K562 (cell line): ENCODE measurements at regions not wholly inside any gene's neighbourhood (a gene's known extent, or its start where the extent isn't known, plus 50 kb on each side); places are given as distances from the start of the nearest gene placed in this dataset.

Source experiments
- ATAC-seq: fragments of 200-7000 bp; cut with Tn5 transposase; 3 replicates; pipeline ENCODE4 v1.9.1; 2020; ENCODE audit warnings: moderate library complexity
- BruUV-seq: library from RNA; stranded (reverse); fragments of 400-500 nt; replicated peaks from 2 replicates; lab custom pipeline; 2021; lab: Mats Ljungman, UMichigan
- CTCF ChIA-PET: fragments of 300-600 bp; formaldehyde crosslinking; extraction: SDS; loops from one replicate; lab custom pipeline; 2021; ENCODE audit warnings: low intra/inter-chr PET ratio; lab: Yijun Ruan, JAX
- POLR2A ChIA-PET: fragments of 300-600, 350-650 bp; sonication (Branson Sonifier 250); formaldehyde crosslinking; extraction: SDS; loops from one replicate; lab custom pipeline; 2021; ENCODE audit warnings: antibody characterized with exemption, inconsistent platforms; lab: Yijun Ruan, JAX
- DNase-seq, 4 experiments: peaks; one replicate each; pipeline versions ENCODE4 v3.0.0 to v3.0.0-alpha.2; 2011 to 2018; ENCODE audit warnings: low spot score in 3 of 4, mixed read lengths in 3 of 4; ENCODE audit errors: extremely low read depth in 1 of 4
- FAIRE-seq: peaks from 2 replicates; lab custom pipeline; 2011; peaks lifted over from hg19 to GRCh38; lab: Jason Lieb, UNC
- H2AFZ ChIP-seq: 2 replicates; pipeline ENCODE4 v1.6.0; 2011; ENCODE audit warnings: low read depth, low read length, control low read depth, inconsistent platforms
- H3K27ac ChIP-seq: fragments of 200-600 bp; 3 replicates; pipeline ENCODE4 v1.8.0; 2011; ENCODE audit warnings: low read depth, mild to moderate bottlenecking, control low read depth, inconsistent platforms, low read length, moderate library complexity, mixed read lengths; ENCODE audit errors: extremely low read depth
- H3K27me3 ChIP-seq, 2 experiments: fragments of 300-600 bp in 1 of 2; 2 replicates in 1 of 2; 3 replicates in 1 of 2; pipeline versions ENCODE4 v1.6.0 to v1.8.0; 2011; ENCODE audit warnings: inconsistent platforms in 2 of 2, low read length in 2 of 2, mild to moderate bottlenecking in 1 of 2, mixed read lengths in 1 of 2, moderate library complexity in 1 of 2; ENCODE audit not compliant: control insufficient read depth in 2 of 2, insufficient read depth in 2 of 2
- H3K36me3 ChIP-seq: fragments of 300-600 bp; 3 replicates; pipeline ENCODE4 v1.8.0; 2011; ENCODE audit warnings: mild to moderate bottlenecking, low read length, inconsistent platforms; ENCODE audit not compliant: control insufficient read depth, insufficient read depth
- H3K4me1 ChIP-seq, 2 experiments: fragments of 200-600 bp in 1 of 2; replicated peaks in 1 of 2; 2 replicates in 1 of 2; 3 replicates in 1 of 2; pipeline versions ENCODE4 v1.5.1 to v1.8.0; 2011; ENCODE audit warnings: inconsistent platforms in 2 of 2, low read length in 2 of 2, mild to moderate bottlenecking in 1 of 2, mixed read lengths in 1 of 2, moderate library complexity in 1 of 2; ENCODE audit not compliant: control insufficient read depth in 2 of 2, insufficient read depth in 2 of 2
- H3K4me2 ChIP-seq: 2 replicates; pipeline ENCODE4 v1.6.1; 2011; ENCODE audit warnings: low read length, control low read depth, inconsistent platforms, mixed read lengths; ENCODE audit not compliant: insufficient read depth
- H3K4me3 ChIP-seq: fragments of 200-600 bp; sonication (generic), shearing (Covaris generic); 2 replicates; pipeline ENCODE4 v1.5.1; 2016; ENCODE audit warnings: control low read depth, inconsistent platforms
- H3K79me2 ChIP-seq: fragments of 200-600 bp; 3 replicates; pipeline ENCODE4 v1.8.0; 2011; ENCODE audit warnings: low read length, inconsistent platforms; ENCODE audit not compliant: control insufficient read depth, insufficient read depth
- H3K9ac ChIP-seq, 2 experiments: 2 replicates each; pipeline versions ENCODE4 v1.6.0 to v1.6.1; 2011; ENCODE audit warnings: low read depth in 2 of 2, low read length in 2 of 2, control low read depth in 1 of 2, inconsistent platforms in 1 of 2, mild to moderate bottlenecking in 1 of 2, mixed read lengths in 1 of 2; ENCODE audit not compliant: insufficient read depth in 1 of 2
- H3K9me1 ChIP-seq: one replicate; pipeline ENCODE4 v1.6.0; 2011; ENCODE audit warnings: inconsistent platforms, mild to moderate bottlenecking, low read length, moderate library complexity; ENCODE audit not compliant: control insufficient read depth, insufficient read depth
- H3K9me3 ChIP-seq: replicated peaks from 2 replicates; pipeline ENCODE4 v1.5.1; 2011; ENCODE audit warnings: low read depth, low read length, inconsistent platforms; ENCODE audit not compliant: control insufficient read depth, insufficient read depth
- H4K20me1 ChIP-seq: replicated peaks from 2 replicates; pipeline ENCODE4 v1.6.1; 2011; ENCODE audit warnings: low read length, inconsistent platforms, mixed read lengths; ENCODE audit not compliant: control insufficient read depth, insufficient read depth
- EWSR1 ChIP-seq: fragments of 450-650 bp; IDR thresholded peaks from 2 replicates; pipeline ENCODE4 v1.6.1; 2018; ENCODE audit warnings: borderline replicate concordance, mild to moderate bottlenecking, low read depth, moderate library complexity; ENCODE audit not compliant: partially characterized antibody
- FOXJ3 ChIP-seq: sonication (generic); formaldehyde crosslinking; IDR thresholded peaks from 2 replicates; pipeline ENCODE4 v1.4.0; 2020; ENCODE audit warnings: mild to moderate bottlenecking, missing genetic modification reagents
- GTF2F1 ChIP-seq: IDR thresholded peaks from 2 replicates; pipeline ENCODE4 v1.6.1; 2011; ENCODE audit warnings: low read depth, low read length, improper control_type of control experiment
- HMBOX1 ChIP-seq: sonication (generic); IDR thresholded peaks from 2 replicates; pipeline ENCODE4 v1.6.1; 2016
- KLF1 ChIP-seq: fragments of 450-650 bp; IDR thresholded peaks from 2 replicates; pipeline ENCODE4 v1.6.1; 2016; ENCODE audit warnings: missing genetic modification characterization, missing compliant biosample characterization
- NCOA1 ChIP-seq: fragments of 450-650 bp; IDR thresholded peaks from 2 replicates; pipeline ENCODE4 v1.6.1; 2016; ENCODE audit warnings: low read depth
- RFX1 ChIP-seq: fragments of 450-650 bp; IDR thresholded peaks from 2 replicates; pipeline ENCODE4 v1.6.1; 2016; ENCODE audit warnings: mild to moderate bottlenecking, moderate library complexity
- SMARCE1 ChIP-seq: fragments of 450-650 bp; IDR thresholded peaks from 2 replicates; pipeline ENCODE4 v1.7.1; 2016; ENCODE audit warnings: mild to moderate bottlenecking
- SRSF1 ChIP-seq: fragments of 200-400 bp; formaldehyde crosslinking; IDR thresholded peaks from 2 replicates; pipeline ENCODE4 v1.6.1; 2017; ENCODE audit warnings: mild to moderate bottlenecking, low read depth, low read length, moderate library complexity
- THAP12 ChIP-seq: fragments of 250-450 bp; sonication (Bioruptor Pico); IDR thresholded peaks from 2 replicates; pipeline ENCODE4 v1.9.0; 2021; ENCODE audit warnings: mild to moderate bottlenecking, inconsistent platforms
- WHSC1 ChIP-seq: IDR thresholded peaks from one replicate; pipeline ENCODE4 v1.6.1; 2012; ENCODE audit warnings: low read length, control low read depth, inconsistent platforms
- ZC3H11A ChIP-seq: IDR thresholded peaks from 2 replicates; pipeline ENCODE4 v1.6.1; 2012; ENCODE audit warnings: low read depth, low read length, improper control_type of control experiment
- ZC3H4 ChIP-seq: sonication (generic); formaldehyde crosslinking; IDR thresholded peaks from 2 replicates; pipeline ENCODE4 v1.9.0; 2021; ENCODE audit warnings: missing genetic modification reagents, borderline replicate concordance
- WGBS: fragments of 100-300 bp; shearing (Covaris generic); methylation state at CpG from one replicate; pipeline ENCODE4 v1.1.6; 2016; ENCODE audit warnings: low coverage, mixed read lengths; ENCODE audit not compliant: insufficient coverage; ENCODE audit errors: missing lambda C conversion rate; 5-methylcytosine and 5-hydroxymethylcytosine counted together
- in situ Hi-C: fragments of 300-500 bp; cut with MboI; formaldehyde crosslinking; loops from 4 replicates; pipeline ENCODE4 v1.15.0; 2018; ENCODE audit warnings: inconsistent platforms, mixed read lengths
- intact Hi-C: fragments of 100-400 bp; cut with micrococcal nuclease; formaldehyde crosslinking; loops from 2 replicates; pipeline ENCODE4 v1.14.2; 2022

GRCh38 chr3:107241217-107241616, 136.0 kb upstream of the CCDC54 start:
- Histone ChIP-seq H3K36me3 (no peaks in the 10 kb centered on the region), H3K4me1 (peaks cover 0 to 12% of the 10 kb centered on the region in 2 experiments; a peak in 2 of 5 replicates), H3K9me3 (no peaks in the 10 kb centered on the region), H3K9ac (0 out of 4 replicates have a peak overlapping the region, but pooled peaks of 1 of the 2 experiments have one; percentile 20), H4K20me1 (no peaks in the 10 kb centered on the region), H3K27ac (no peak overlapping the region), H2AFZ (peak overlapping the region; percentile 89), H3K4me3 (no peak overlapping the region), H3K27me3 (no peaks in the 10 kb centered on the region; a peak in 1 of 5 replicates), H3K4me2 (peak overlapping the region; percentile 78), H3K79me2 (no peaks in the 10 kb centered on the region), H3K9me1 (no peaks in the 10 kb centered on the region)
- in situ Hi-C loops (no loop called here), intact Hi-C loops (no loop called here)
- POLR2A ChIA-PET = no interaction called here
- ATAC-seq = peak; percentile 63
- CTCF ChIA-PET = no interaction called here
- no TSS peak for BruUV-seq
- 0 out of 2 replicates have a peak, but pooled peaks have one; percentile 50 for TF ChIP-seq FOXJ3 (CRISPR knock-in tag)
- TF ChIP-seq RFX1 = peak; percentile 35; the same call in 1 of the 2 replicates
- no peak for TF ChIP-seq SRSF1
- no peak for TF ChIP-seq ZC3H4 (CRISPR knock-in tag)
- no peak for TF ChIP-seq WHSC1
- FAIRE-seq = no peak
- WGBS = 20% methylated on average over 5 of the region's 7 CpGs
- peak; percentile 10 to 33 (median 12) for DNase-seq

GRCh38 chr3:107242579-107242978, 134.7 kb upstream of the CCDC54 start:
- FAIRE-seq = no peak
- Histone ChIP-seq H3K9me1 (no peaks in the 10 kb centered on the region), H3K4me2 (no peak overlapping the region), H3K9ac (no peak overlapping the region), H3K9me3 (no peaks in the 10 kb centered on the region), H2AFZ (no peak overlapping the region), H3K79me2 (no peaks in the 10 kb centered on the region), H3K27ac (no peak overlapping the region), H3K27me3 (no peaks in the 10 kb centered on the region; a peak in 1 of 5 replicates), H4K20me1 (no peaks in the 10 kb centered on the region), H3K36me3 (no peaks in the 10 kb centered on the region), H3K4me3 (no peak overlapping the region)
- DNase-seq = no peak
- no TSS peak for BruUV-seq
- ChIA-PET POLR2A (no interaction called here), CTCF (no interaction called here)
- 17% methylated on average over 8 of the region's 8 CpGs for WGBS
- no peak for ATAC-seq
- in situ Hi-C loops = no loop called here
- TF ChIP-seq EWSR1 = no peak
- TF ChIP-seq NCOA1 = no peak
- TF ChIP-seq HMBOX1 = no peak
- TF ChIP-seq KLF1 (tag) = no peak
- no peak for TF ChIP-seq THAP12 (CRISPR knock-in tag)
- no peak for TF ChIP-seq GTF2F1
- no peak for TF ChIP-seq ZC3H11A
- no peak for TF ChIP-seq SMARCE1
- TF ChIP-seq, all 486 proteins: peak for 0
- peaks cover 0 to 12% of the 10 kb centered on the region in 2 experiments; a peak in 2 of 5 replicates for H3K4me1 ChIP-seq
- intact Hi-C loops = no loop called here
